HEK293 (cell line): ENCODE measurements at regions not wholly inside any gene's neighbourhood (a gene's known extent, or its start where the extent isn't known, plus 50 kb on each side); places are given as distances from the start of the nearest gene placed in this dataset.
A peak's percentile ranks its signal among the peaks of the same experiment; 100 is the strongest.

Experiments used
- BCL11A ChIP-seq: fragments of 450-650 bp; formaldehyde crosslinking; IDR thresholded peaks from 2 replicates; pipeline ENCODE4 v1.5.1; 2016; ENCODE audit warnings: low read depth, missing biosample characterization, missing genetic modification characterization
- GLIS2 ChIP-seq: fragments of 450-650 bp; formaldehyde crosslinking; IDR thresholded peaks from 2 replicates; pipeline ENCODE4 v1.5.1; 2016; ENCODE audit warnings: missing biosample characterization, missing genetic modification characterization
- SP2 ChIP-seq: fragments of 450-650 bp; formaldehyde crosslinking; IDR thresholded peaks from 2 replicates; pipeline ENCODE4 v1.5.1; 2016; ENCODE audit warnings: missing biosample characterization, missing genetic modification characterization
- TCF7L2 ChIP-seq: IDR thresholded peaks from 2 replicates; pipeline ENCODE4 v1.6.1; 2011; ENCODE audit warnings: low read depth, mild to moderate bottlenecking, inconsistent platforms, low read length, moderate library complexity, borderline replicate concordance
- ZNF16 ChIP-seq: fragments of 450-650 bp; formaldehyde crosslinking; IDR thresholded peaks from 2 replicates; pipeline ENCODE4 v1.5.1; 2016; ENCODE audit warnings: low read depth, missing biosample characterization, missing genetic modification characterization
- ZNF184 ChIP-seq: fragments of 450-650 bp; IDR thresholded peaks from 2 replicates; pipeline ENCODE4 v1.5.1; 2018; ENCODE audit warnings: missing biosample characterization, mild to moderate bottlenecking, missing genetic modification characterization
- ZNF530 ChIP-seq: fragments of 450-650 bp; formaldehyde crosslinking; IDR thresholded peaks from 2 replicates; pipeline ENCODE4 v1.5.1; 2016; ENCODE audit warnings: low read depth, missing biosample characterization, missing genetic modification characterization
- ZNF768 ChIP-seq: fragments of 450-650 bp; formaldehyde crosslinking; IDR thresholded peaks from 2 replicates; pipeline ENCODE4 v1.5.1; 2018; ENCODE audit warnings: missing biosample characterization, mild to moderate bottlenecking, missing genetic modification characterization
- TF ChIP-seq, protein P1 (sequence below): fragments of 450-650 bp; formaldehyde crosslinking; IDR thresholded peaks from 2 replicates; pipeline ENCODE4 v1.5.1; 2016; ENCODE audit warnings: missing biosample characterization, missing genetic modification characterization
- TF ChIP-seq, protein P2 (sequence below): fragments of 450-650 bp; formaldehyde crosslinking; IDR thresholded peaks from 2 replicates; pipeline ENCODE4 v1.5.1; 2016; ENCODE audit warnings: missing biosample characterization, missing genetic modification characterization
- TF ChIP-seq, protein P3 (sequence below): sonication (generic); formaldehyde crosslinking; IDR thresholded peaks from 2 replicates; pipeline ENCODE4 v1.8.1; 2022; ENCODE audit warnings: mild to moderate bottlenecking, moderate library complexity, missing genetic modification reagents
- TF ChIP-seq, protein P4 (sequence below): fragments of 450-650 bp; formaldehyde crosslinking; IDR thresholded peaks from 2 replicates; pipeline ENCODE4 v1.5.1; 2017; ENCODE audit warnings: missing biosample characterization, missing genetic modification characterization

DNA sequence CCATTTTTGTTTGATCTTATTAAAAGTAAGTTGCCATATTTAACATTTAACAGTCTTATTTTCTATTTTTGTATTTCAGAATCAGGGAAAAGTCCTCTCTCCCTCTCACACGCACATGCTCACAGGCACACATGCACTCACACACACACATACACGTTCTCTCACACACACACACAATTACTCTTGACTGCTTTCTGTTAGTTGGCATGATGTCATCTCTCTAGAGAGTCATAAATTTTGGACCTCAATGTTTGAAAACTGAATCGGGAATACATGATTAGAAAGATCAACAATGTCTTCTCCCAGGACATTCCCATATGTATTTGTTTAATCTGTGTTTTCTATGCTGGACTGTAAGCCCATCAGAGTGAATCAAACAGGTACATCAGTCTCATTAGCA, 165.7 kb upstream of the AHR start:
- TF ChIP-seq, protein P1, sequence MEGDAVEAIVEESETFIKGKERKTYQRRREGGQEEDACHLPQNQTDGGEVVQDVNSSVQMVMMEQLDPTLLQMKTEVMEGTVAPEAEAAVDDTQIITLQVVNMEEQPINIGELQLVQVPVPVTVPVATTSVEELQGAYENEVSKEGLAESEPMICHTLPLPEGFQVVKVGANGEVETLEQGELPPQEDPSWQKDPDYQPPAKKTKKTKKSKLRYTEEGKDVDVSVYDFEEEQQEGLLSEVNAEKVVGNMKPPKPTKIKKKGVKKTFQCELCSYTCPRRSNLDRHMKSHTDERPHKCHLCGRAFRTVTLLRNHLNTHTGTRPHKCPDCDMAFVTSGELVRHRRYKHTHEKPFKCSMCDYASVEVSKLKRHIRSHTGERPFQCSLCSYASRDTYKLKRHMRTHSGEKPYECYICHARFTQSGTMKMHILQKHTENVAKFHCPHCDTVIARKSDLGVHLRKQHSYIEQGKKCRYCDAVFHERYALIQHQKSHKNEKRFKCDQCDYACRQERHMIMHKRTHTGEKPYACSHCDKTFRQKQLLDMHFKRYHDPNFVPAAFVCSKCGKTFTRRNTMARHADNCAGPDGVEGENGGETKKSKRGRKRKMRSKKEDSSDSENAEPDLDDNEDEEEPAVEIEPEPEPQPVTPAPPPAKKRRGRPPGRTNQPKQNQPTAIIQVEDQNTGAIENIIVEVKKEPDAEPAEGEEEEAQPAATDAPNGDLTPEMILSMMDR (tag by site-specific recombination), result no peak
- TF ChIP-seq, protein P2, sequence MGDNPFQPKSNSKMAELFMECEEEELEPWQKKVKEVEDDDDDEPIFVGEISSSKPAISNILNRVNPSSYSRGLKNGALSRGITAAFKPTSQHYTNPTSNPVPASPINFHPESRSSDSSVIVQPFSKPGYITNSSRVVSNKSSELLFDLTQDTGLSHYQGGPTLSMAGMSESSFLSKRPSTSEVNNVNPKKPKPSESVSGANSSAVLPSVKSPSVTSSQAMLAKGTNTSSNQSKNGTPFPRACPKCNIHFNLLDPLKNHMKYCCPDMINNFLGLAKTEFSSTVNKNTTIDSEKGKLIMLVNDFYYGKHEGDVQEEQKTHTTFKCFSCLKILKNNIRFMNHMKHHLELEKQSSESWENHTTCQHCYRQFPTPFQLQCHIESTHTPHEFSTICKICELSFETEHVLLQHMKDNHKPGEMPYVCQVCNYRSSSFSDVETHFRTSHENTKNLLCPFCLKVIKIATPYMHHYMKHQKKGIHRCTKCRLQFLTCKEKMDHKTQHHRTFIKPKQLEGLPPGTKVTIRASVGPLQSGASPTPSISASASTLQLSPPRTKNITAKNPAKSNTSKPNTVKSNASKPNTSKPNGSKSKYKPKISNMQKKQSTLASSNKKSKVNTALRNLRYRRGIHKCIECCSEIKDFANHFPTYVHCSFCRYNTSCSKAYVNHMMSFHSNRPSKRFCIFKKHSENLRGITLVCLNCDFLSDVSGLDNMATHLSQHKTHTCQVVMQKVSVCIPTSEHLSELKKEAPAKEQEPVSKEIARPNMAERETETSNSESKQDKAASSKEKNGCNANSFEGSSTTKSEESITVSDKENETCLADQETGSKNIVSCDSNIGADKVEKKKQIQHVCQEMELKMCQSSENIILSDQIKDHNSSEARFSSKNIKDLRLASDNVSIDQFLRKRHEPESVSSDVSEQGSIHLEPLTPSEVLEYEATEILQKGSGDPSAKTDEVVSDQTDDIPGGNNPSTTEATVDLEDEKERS (tag by site-specific recombination), result no peak
- TF ChIP-seq ZNF768 (tag by site-specific recombination) (no peak), SP2 (tag by site-specific recombination) (peak; percentile 22; the same call in 1 of the 2 replicates), ZNF530 (no peak), BCL11A (0 out of 2 replicates have a peak, but pooled peaks have one; percentile 52), TCF7L2 (no peak), ZNF16 (tag by site-specific recombination) (no peak), ZNF184 (tag by site-specific recombination) (no peak), GLIS2 (tag by site-specific recombination) (no peak)
- TF ChIP-seq, protein P3, sequence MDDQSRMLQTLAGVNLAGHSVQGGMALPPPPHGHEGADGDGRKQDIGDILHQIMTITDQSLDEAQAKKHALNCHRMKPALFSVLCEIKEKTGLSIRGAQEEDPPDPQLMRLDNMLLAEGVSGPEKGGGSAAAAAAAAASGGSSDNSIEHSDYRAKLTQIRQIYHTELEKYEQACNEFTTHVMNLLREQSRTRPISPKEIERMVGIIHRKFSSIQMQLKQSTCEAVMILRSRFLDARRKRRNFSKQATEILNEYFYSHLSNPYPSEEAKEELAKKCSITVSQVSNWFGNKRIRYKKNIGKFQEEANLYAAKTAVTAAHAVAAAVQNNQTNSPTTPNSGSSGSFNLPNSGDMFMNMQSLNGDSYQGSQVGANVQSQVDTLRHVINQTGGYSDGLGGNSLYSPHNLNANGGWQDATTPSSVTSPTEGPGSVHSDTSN (CRISPR knock-in tag), result no peak
- TF ChIP-seq, protein P4, sequence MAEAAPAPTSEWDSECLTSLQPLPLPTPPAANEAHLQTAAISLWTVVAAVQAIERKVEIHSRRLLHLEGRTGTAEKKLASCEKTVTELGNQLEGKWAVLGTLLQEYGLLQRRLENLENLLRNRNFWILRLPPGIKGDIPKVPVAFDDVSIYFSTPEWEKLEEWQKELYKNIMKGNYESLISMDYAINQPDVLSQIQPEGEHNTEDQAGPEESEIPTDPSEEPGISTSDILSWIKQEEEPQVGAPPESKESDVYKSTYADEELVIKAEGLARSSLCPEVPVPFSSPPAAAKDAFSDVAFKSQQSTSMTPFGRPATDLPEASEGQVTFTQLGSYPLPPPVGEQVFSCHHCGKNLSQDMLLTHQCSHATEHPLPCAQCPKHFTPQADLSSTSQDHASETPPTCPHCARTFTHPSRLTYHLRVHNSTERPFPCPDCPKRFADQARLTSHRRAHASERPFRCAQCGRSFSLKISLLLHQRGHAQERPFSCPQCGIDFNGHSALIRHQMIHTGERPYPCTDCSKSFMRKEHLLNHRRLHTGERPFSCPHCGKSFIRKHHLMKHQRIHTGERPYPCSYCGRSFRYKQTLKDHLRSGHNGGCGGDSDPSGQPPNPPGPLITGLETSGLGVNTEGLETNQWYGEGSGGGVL, result peak; percentile 91
